Muscle layer of colon (tissue), 2 donors: ENCODE measurements at regions not wholly inside any gene's neighbourhood (a gene's known extent, or its start where the extent isn't known, plus 50 kb on each side); places are given as distances from the start of the nearest gene placed in this dataset.
"Not testable (repeated sequence)": the region's sequence is repeated elsewhere in the genome, so short reads cannot be mapped to it uniquely, and the experiment has no call there.

Experiments
- H3K27ac ChIP-seq: one replicate; pipeline ENCODE4 v1.7.0; 2013; ENCODE audit warnings: low read depth, mild to moderate bottlenecking, low read length, moderate library complexity
- H3K27me3 ChIP-seq, 2 donors: one replicate each; pipeline ENCODE4 v1.7.0; 2013; ENCODE audit warnings: low read length in 2 of 2, mild to moderate bottlenecking in 2 of 2; ENCODE audit not compliant: insufficient read depth in 2 of 2, control insufficient read depth in 1 of 2
- H3K36me3 ChIP-seq: one replicate; pipeline ENCODE4 v1.7.0; 2013; ENCODE audit warnings: mild to moderate bottlenecking, low read length; ENCODE audit not compliant: insufficient read depth
- H3K4me1 ChIP-seq: one replicate; pipeline ENCODE4 v1.7.0; 2013; ENCODE audit warnings: mild to moderate bottlenecking, low read length; ENCODE audit not compliant: insufficient read depth
- H3K4me3 ChIP-seq, 2 donors: one replicate each; pipeline ENCODE4 v1.7.0; 2013; ENCODE audit warnings: low read length in 2 of 2, low read depth in 1 of 2, mild to moderate bottlenecking in 1 of 2, moderate library complexity in 1 of 2
- H3K9ac ChIP-seq: one replicate; pipeline ENCODE4 v1.7.0; 2013; ENCODE audit warnings: low read length
- H3K9me3 ChIP-seq: one replicate; pipeline ENCODE4 v1.7.0; 2013; ENCODE audit warnings: mild to moderate bottlenecking, low read length
- donor health status: abdominal sarcoma.
- donor health status: Adenocarcinoma of cecum.

GRCh38 chr7:46109437-46109836, 188.4 kb upstream of the IGFBP3 start:
- H3K27ac ChIP-seq: no peak overlapping the region
- H3K4me1 ChIP-seq: no peaks in the 10 kb centered on the region

GRCh38 chr7:46108272-46108671, 187.2 kb upstream of the IGFBP3 start:
- no peak overlapping the region for H3K9ac ChIP-seq
- no peaks in the 10 kb centered on the region for H3K36me3 ChIP-seq
- no peak overlapping the region for H3K4me3 ChIP-seq
- no peaks in the 10 kb centered on the region for H3K27me3 ChIP-seq
- H3K4me1 ChIP-seq: no peaks in the 10 kb centered on the region
- no peaks in the 10 kb centered on the region for H3K9me3 ChIP-seq
- H3K27ac ChIP-seq: no peak overlapping the region

More at GRCh38 chr7:46109437-46109836, 188.4 kb upstream of the IGFBP3 start:
- Histone ChIP-seq H3K27me3 (no peaks in the 10 kb centered on the region), H3K36me3 (no peaks in the 10 kb centered on the region), H3K9me3 (no peaks in the 10 kb centered on the region), H3K4me3 (no peak overlapping the region), H3K9ac (no peak overlapping the region)

- Histone ChIP-seq H3K9ac (no peak overlapping the region), H3K4me3 (no peak overlapping the region), H3K27me3 (no peaks in the 10 kb centered on the region), H3K36me3 (no peaks in the 10 kb centered on the region), H3K27ac (no peak overlapping the region), H3K9me3 (no peaks in the 10 kb centered on the region), H3K4me1 (no peaks in the 10 kb centered on the region)
Observed at GRCh38 chr7:46107610-46108217, 186.6 kb upstream of the IGFBP3 start.

DNA sequence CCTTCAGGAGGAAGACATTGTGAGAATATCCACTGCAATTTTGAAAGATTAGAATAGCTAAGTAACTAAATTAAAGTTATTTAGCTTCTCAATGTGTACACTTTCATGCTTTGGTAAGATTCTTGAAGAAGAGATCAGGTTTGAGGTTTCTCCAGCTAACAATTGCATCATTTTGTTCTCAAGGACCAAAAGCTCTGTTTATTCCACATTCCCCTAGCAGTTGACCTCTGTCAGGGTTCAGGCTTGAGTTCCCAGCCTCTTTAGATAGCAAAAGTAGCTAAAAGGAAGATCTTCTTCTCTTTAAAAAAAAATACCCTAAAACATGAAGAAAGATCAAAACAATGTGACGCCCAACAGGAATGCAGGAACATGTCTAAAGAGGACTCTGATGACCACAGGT, 179.4 kb upstream of the IGFBP3 start:
- no peaks in the 10 kb centered on the region for H3K9me3 ChIP-seq
- no peak overlapping the region for H3K27ac ChIP-seq
- no peaks in the 10 kb centered on the region for H3K36me3 ChIP-seq
- H3K4me3 ChIP-seq: no peak overlapping the region
- H3K9ac ChIP-seq: no peak overlapping the region
- H3K27me3 ChIP-seq: no peaks in the 10 kb centered on the region
- H3K4me1 ChIP-seq: no peaks in the 10 kb centered on the region

DNA sequence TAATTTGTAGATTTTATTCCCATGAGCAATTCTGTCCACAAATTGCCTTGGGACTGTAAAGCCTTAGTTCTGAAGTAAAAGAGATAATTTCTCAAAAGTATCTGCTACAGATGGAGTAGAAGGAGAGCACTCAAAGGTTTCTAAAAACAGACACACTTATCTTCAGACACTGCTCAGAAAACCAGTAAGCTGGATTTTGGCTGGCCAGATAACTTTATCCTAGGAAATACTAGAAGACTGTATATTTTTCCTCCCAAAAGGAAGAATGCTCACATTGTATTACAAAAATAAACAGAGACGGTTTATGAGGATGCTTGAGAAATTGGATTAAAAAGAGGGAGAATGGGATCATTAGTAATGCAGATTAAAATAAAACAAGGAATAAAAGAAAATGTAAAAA, 178.0 kb upstream of the IGFBP3 start:
- Histone ChIP-seq H3K4me1 (no peaks in the 10 kb centered on the region), H3K27ac (no peak overlapping the region), H3K9me3 (no peaks in the 10 kb centered on the region), H3K9ac (no peak overlapping the region), H3K4me3 (no peak overlapping the region), H3K36me3 (no peaks in the 10 kb centered on the region), H3K27me3 (no peaks in the 10 kb centered on the region)

DNA sequence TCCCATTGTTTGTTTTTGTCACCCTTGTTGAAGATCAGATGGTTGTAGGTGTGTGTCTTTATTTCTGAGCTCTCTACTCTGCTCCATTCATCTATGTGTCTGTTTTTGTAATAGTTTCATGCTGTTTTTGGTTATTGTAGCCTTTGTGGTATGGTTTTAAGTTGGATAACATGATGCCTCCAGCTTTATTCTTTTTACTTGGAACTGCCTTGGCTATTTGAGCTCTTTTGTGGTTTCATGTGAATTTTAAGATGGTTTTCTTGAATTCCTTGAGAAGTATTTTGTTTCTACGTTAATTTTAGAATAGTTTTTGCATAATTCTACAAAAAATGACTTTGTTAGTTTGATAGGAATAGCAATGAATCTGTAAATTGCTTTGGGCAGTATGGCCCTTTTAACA, 170.0 kb upstream of the IGFBP3 start:
- H3K4me3 ChIP-seq: no peak overlapping the region
- H3K9ac ChIP-seq: no peak overlapping the region
- no peaks in the 10 kb centered on the region for H3K36me3 ChIP-seq
- no peaks in the 10 kb centered on the region for H3K27me3 ChIP-seq
- H3K27ac ChIP-seq: no peak overlapping the region
- no peaks in the 10 kb centered on the region for H3K9me3 ChIP-seq
- H3K4me1 ChIP-seq: no peaks in the 10 kb centered on the region

GRCh38 chr7:46089281-46089680, 168.2 kb upstream of the IGFBP3 start:
- Histone ChIP-seq H3K9me3 (no peaks in the 10 kb centered on the region), H3K27ac (no peak overlapping the region), H3K9ac (no peak overlapping the region), H3K27me3 (no peaks in the 10 kb centered on the region), H3K36me3 (no peaks in the 10 kb centered on the region), H3K4me1 (no peaks in the 10 kb centered on the region), H3K4me3 (no peak overlapping the region)

DNA sequence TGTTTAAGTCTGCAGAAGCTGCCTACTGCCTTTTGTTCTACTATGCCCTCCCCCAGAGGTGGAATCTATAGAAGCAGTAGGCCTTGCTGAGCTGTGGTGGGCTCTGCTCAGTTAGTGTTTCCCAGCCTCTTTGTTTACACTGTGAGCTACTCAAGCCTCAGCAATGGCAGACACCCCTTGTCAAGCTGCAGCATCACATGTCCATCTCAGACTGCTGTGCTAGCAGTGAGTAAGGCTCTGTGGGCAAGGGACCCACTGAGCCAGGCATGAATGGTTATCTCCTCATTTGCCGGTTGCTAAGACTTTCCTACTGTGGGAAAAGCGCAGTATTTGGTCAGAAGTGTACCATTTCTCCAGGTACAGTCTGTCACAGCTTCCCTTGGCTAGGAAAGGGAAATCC, 167.4 kb upstream of the IGFBP3 start:
- not testable (repeated sequence) for H3K4me3 ChIP-seq, H3K9me3 ChIP-seq, H3K4me1 ChIP-seq, H3K27me3 ChIP-seq, H3K9ac ChIP-seq, H3K36me3 ChIP-seq, H3K27ac ChIP-seq

GRCh38 chr7:46080595-46081159, 159.6 kb upstream of the IGFBP3 start:
- Histone ChIP-seq H3K4me3 (no peak overlapping the region), H3K9ac (no peak overlapping the region), H3K27me3 (no peaks in the 10 kb centered on the region), H3K27ac (no peak overlapping the region), H3K36me3 (no peaks in the 10 kb centered on the region), H3K4me1 (no peaks in the 10 kb centered on the region), H3K9me3 (no peaks in the 10 kb centered on the region)

- H3K27me3 ChIP-seq: no peaks in the 10 kb centered on the region
- no peak overlapping the region for H3K9ac ChIP-seq
- H3K27ac ChIP-seq: no peak overlapping the region
- H3K36me3 ChIP-seq: no peaks in the 10 kb centered on the region
- H3K4me1 ChIP-seq: no peaks in the 10 kb centered on the region
- H3K9me3 ChIP-seq: no peaks in the 10 kb centered on the region
- H3K4me3 ChIP-seq: no peak overlapping the region
Observed at GRCh38 chr7:46079421-46079820, 158.3 kb upstream of the IGFBP3 start.

GRCh38 chr7:46076527-46076926, 155.5 kb upstream of the IGFBP3 start:
- Histone ChIP-seq H3K27ac (no peak overlapping the region), H3K27me3 (no peaks in the 10 kb centered on the region), H3K4me3 (no peak overlapping the region), H3K4me1 (no peaks in the 10 kb centered on the region), H3K9ac (no peak overlapping the region), H3K9me3 (no peaks in the 10 kb centered on the region), H3K36me3 (no peaks in the 10 kb centered on the region)

DNA sequence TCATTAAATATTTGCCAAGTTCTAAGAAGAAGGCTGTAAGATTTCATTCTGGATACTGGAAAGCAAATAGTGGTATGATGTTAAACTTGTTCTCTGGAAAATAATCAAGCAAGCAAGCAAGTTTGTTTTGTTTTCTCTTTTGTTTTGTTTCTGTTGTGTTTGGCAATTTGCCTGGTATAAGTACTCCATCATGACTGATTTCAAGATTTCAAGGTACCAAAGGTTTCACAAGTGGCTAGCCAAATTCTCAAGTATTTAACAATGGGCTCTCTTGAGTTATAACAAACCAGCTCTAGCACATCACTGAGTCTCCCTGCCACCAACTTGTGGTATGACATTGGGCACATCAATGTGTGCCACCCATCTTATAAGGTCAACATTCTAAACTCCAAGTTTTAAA, 151.7 kb upstream of the IGFBP3 start:
- H3K27me3 ChIP-seq: no peaks in the 10 kb centered on the region
- no peaks in the 10 kb centered on the region for H3K36me3 ChIP-seq
- H3K9me3 ChIP-seq: no peaks in the 10 kb centered on the region
- H3K9ac ChIP-seq: no peak overlapping the region
- H3K4me1 ChIP-seq: no peaks in the 10 kb centered on the region
- no peak overlapping the region for H3K27ac ChIP-seq
- no peak overlapping the region for H3K4me3 ChIP-seq
